ENCODE measurements at regions not wholly inside any gene's neighbourhood (a gene's known extent, or its start where the extent isn't known, plus 50 kb on each side); places are given as distances from the start of the nearest gene placed in this dataset.

- DNase-seq (ENCODE audit: low read depth, low spot score) = no peak
Observed at GRCh38 chr7:52486267-52486666, 549.2 kb upstream of the POM121L12 start.

GRCh38 chr7:52482076-52482475, 553.4 kb upstream of the POM121L12 start:
- no peak for DNase-seq (ENCODE audit: low read depth, low spot score)

DNA sequence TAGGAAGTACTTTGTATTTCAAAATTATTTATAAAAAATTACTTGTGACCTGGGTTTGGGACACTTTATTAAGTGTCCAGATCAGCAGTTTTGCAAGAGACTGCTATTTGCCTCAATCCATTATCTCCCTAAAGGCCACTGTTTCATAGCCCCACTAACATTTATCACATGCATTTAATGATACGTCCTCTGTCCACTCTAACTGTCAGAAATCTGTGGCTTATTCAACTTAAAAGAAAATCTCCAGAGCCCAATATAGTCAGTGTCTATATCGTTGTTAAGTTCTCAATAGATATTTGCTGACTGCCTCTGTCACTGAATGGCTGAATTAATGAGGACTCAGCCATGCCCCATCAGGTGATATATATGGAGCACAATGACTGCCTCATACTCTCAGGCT, 553.9 kb upstream of the POM121L12 start:
- no peak for DNase-seq (ENCODE audit: low read depth, low spot score)

- no peak for DNase-seq (ENCODE audit: low read depth, low spot score)
Observed at GRCh38 chr7:52479990-52480389, 555.4 kb upstream of the POM121L12 start.

GRCh38 chr7:52475001-52475582, 560.3 kb upstream of the POM121L12 start:
- DNase-seq (ENCODE audit: low read depth, low spot score) = no peak

GRCh38 chr7:52473756-52474155, 561.7 kb upstream of the POM121L12 start:
- no peak for DNase-seq (ENCODE audit: low read depth, low spot score)

DNA sequence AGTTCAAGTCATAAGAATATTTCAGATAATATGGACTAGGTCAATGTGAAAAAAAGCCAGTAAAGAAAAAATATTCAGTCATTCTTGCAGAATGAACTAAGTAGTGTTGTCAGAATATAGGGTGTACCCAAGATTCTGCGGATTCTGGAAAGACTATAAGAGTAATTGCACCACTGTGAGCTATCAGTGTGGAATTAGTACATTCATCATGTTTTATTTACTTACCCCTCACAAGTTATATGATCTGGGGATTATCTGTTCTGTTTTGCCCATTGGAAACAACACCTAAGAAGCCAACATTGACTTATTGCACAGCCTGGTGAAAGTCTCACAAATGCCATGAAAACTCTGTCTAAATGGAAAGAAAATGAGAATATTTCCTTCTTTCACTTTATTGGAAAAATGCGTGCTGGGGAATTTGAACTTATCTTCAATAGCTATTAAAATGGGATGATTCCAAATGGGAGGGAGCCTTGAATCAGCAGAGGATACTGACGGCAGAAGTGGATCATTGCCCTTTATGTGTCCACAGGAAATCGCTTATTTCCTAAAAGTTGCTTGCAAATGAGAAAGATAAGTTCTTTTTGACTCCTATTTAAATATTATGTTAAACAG, 563.3 kb upstream of the POM121L12 start:
- no peak for DNase-seq (ENCODE audit: low read depth, low spot score)

GRCh38 chr7:52465216-52465615, 570.2 kb upstream of the POM121L12 start:
- no peak for DNase-seq (ENCODE audit: low read depth, low spot score)

GRCh38 chr7:52463341-52463740, 572.1 kb upstream of the POM121L12 start:
- DNase-seq (ENCODE audit: low read depth, low spot score) = no peak

DNA sequence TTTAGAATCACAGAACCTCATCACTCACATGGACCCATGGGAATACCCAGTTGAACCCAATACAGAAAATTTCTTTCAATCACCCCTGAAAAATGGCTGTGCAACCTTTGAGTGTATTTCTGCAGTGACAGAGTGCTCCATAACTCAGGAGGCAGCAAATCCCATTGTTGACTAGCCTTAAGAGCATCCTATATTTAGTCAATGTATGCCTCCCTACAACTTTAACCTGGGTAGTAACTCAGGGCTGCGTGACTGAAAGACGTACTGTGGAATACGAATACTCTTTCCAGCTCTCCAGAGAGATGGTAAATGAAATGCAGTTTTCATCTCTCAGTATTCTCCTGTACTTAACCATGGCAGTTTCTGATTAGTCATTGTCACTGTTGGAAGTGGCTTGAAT, 573.0 kb upstream of the POM121L12 start:
- no peak for DNase-seq (ENCODE audit: low read depth, low spot score)

- DNase-seq (ENCODE audit: low read depth, low spot score) = no peak
Observed at GRCh38 chr7:52455571-52455970, 579.9 kb upstream of the POM121L12 start.

DNA sequence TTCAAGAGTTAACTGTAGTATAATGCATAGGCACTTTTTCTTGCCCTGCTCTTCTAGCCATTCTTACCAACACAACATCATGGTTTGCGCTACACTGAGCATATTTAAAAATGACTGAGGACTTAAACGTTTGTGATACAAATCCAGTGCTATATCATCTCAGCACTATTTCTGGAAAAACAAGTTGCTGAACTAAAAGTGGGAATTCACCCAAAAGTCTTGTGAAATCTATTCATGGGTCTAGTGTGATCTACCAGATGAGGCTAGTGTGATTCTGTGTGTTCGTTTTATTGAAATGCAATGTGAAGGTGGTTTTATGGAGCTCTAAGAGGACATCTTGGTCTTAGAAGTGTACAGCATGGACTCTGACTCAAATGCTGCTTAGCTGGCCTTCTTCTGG, 584.6 kb upstream of the POM121L12 start:
- no peak for DNase-seq (ENCODE audit: low read depth, low spot score)

DNA sequence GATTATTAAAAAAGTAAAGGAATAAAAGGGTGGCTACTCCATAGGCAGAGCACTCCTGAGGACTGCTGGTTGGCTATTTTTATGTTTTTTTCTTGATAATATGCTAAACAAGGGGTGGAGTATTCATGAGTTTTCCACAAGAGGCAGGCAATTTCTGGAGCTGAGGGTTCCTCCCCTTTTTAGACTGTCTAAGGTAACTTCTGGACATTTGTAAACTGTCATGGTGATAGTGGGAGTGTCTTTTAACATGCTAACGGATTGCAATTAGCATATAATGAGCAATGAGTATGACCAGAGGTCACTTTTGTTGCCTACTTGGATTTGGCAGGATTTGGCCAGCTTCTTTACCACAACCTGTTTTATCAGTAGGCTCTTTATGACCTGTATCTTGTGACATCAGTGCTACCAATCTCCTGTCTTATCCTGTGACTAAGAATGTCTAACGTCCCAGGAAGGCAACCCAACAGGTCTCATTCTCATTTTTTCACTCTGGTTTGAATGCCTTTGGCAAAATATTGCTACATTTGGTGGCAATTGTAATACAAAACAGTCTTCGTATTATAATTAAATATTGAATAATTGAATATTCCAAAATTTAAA, 587.8 kb upstream of the POM121L12 start:
- DNase-seq (ENCODE audit: low read depth, low spot score) = no peak

DNA sequence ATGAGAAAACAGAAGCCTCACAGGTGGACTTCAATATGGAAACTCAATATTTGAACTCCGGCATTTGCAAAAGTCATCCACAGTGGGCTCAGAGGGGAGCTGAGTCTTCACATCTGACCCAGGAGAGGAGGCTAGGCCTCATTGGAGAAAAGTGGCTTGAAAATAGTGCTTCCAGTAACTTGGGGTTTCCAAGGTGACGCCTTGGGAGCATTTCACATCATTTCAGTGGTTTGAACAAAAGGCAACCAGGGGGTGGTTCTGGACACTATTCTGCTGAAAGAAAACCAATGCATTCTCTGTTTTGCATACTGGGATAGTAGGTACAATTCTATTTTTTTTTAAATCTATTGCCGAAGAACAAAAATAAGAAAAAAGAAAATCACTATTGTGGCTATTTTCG, 599.2 kb upstream of the POM121L12 start:
- DNase-seq (ENCODE audit: low read depth, low spot score) = no peak

- DNase-seq (ENCODE audit: low read depth, low spot score) = no peak
Observed at GRCh38 chr7:52431082-52431815, 604.2 kb upstream of the POM121L12 start.

DNA sequence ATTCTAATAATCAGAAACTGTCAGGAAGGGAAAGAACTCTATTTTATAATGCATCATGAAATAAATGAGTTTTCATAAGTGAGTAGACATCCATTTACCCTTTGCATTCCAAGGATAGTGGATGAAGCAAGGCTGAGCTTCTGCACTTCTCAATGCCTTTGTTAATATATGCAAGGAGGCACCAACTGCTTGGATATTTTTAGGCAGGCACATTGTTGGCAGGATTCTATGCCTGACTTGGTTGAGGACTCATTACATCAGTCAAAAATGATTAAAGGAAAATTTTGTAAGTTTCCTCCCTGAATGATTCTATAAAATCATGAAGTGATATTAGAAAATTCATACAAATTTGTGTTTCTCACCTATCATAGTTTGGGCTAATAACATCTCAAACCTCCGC, 612.2 kb upstream of the POM121L12 start:
- DNase-seq (ENCODE audit: low read depth, low spot score) = no peak

DNA sequence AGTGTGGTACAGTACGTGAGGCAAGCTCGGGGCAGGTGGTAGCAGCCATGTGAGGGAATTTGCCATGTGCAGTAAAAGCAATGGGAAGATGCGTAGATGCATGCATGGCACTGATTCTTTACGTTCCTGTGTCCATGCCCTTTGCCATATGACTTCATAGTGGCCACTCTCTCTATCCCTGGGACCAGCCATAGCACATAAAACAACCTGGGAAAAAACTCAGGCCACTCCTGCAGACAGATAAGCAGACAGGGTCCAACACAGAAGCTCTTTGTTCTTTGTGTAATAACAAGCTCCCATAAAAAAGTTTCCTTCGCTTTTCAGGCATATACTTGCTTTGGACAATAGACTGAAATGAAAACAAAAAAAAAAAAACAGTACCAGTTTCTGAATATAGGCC, 622.4 kb upstream of the POM121L12 start:
- DNase-seq (ENCODE audit: low read depth, low spot score) = no peak

- no peak for DNase-seq (ENCODE audit: low read depth, low spot score)
Observed at GRCh38 chr7:52410032-52410431, 625.4 kb upstream of the POM121L12 start.

DNA sequence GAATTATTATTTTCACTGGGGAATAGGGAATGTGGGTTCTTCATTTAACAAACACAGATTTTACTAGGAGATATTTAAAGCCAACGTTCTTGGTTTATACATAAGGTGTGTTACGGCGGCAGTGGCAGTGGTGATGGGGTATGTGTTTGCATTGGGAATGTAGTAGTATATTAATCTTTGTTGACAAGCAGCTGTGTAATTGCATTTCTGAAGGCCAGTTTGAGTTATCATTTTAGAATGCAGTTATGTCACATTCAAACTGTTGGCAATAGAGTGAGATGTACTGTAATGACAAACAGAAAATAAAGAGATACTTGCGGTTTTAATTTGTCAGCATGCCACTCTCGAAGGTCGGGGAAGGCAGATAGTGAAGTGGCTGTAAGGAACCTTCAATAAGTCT, 628.6 kb upstream of the POM121L12 start:
- DNase-seq (ENCODE audit: low read depth, low spot score) = no peak

DNA sequence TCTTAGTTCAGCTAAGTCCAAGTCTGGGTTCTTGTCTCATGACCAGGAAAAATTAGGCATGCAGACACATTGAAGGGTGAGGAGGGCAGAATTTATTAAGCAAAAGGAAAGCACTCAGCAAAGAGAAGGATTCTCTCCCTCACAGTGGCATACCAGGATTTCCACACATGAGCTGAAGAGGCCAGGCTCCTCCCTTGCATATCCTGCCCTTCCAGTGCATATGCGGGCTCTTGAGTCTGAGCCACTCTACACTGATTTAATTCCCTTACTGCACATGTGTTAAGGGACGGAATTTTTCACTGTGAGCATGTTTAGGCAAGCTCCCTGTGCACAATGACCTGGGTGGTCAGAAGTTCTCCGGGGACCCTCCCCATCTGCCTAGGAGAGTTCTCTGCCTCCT, 652.7 kb upstream of the POM121L12 start:
- no peak for DNase-seq (ENCODE audit: low read depth, low spot score)

DNA sequence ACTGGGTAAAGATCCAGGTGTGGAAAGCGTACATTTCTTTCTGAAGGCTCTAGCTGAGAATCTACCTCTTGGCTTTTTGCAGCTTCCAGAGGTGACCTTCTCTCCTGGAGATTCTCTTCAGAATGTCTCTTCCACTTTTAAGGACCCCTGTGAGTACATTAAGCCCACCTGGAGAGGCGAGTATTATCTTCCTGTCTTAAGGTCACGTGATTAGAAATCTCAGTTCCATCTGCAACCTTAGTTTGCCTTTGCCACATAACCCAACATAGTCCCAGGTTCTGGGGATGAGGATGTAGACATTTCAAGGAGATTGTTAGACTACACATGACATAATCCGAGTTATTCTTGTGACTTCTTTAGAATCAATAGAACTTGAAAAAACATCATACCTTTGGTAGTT, 665.5 kb upstream of the POM121L12 start:
- no peak for DNase-seq (ENCODE audit: low read depth, low spot score)

GRCh38 chr7:52365349-52365748, 670.1 kb upstream of the POM121L12 start:
- DNase-seq (ENCODE audit: low read depth, low spot score) = no peak

- DNase-seq (ENCODE audit: low read depth, low spot score) = no peak
Observed at GRCh38 chr7:52362521-52362920, 672.9 kb upstream of the POM121L12 start.

Measured in smooth muscle cell of the brain vasculature (primary cell).